ELR (cell line): ENCODE measurements at regions not wholly inside any gene's neighbourhood (a gene's known extent, or its start where the extent isn't known, plus 50 kb on each side); places are given as distances from the start of the nearest gene placed in this dataset.

Experiments
- DNase-seq: peaks from one replicate; pipeline ENCODE4 v3.0.0-alpha.2; 2015; ENCODE audit warnings: low read depth

DNA sequence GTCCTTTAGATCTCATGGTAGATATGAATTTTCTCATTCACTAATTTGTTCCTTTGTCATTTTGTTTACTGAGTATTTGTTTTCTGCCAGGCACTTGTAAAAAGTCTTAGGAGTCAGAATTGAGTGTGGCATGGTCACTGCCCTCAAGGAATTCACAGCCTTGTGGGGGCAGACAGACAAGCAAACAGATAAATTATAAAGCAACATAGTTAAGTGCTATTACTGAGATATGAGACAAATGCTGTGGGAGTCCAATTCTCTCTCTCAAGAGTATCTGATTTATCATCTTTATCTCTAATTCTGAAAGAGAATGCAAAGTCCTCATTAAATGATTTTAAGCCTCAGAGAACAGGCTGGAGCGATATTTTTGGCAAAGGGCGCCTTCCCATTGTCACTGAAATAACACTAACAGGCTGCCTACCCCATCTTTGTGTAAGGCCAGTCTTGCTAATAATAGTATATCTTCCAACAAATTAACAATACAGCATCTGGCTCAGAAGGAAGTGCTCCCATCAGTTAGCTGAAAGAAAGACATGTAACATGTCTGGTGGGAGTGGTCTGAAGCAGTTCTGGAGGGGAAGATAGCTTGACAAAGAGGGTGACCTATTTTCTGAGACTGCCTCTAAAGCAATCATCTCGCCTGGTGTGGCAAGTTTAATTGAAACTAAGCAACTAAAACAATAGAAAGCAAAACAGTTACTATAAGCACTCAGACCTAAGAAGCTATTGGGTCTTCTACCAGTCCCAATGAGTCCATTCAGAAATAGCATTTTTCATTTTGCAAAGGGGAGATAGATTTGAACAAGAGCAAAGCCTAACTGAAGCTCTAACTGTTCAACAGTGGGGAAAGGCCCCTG lies 61.5 kb upstream of the AMOT start:
- DNase-seq = no peak

DNA sequence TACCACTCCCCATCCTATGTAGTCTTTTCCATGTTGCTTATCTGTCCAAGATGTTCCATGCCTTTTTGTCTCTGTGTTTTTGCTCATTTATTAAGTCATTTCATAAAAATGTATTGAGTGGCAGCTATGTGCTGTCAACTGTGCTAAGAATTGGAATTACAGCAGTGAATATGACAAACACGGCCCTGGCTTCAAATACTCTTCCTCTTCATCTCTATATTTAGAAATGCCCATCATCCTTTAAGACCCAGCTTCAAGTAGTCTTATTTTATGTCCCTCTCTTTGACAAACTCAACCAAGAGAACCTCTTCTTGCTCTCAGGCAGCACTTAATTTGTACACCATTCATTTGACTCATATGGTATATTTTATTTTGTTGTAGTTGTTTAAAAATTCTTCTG lies 55.4 kb upstream of the AMOT start:
- DNase-seq = no peak
